ENCODE measurements at regions not wholly inside any gene's neighbourhood (a gene's known extent, or its start where the extent isn't known, plus 50 kb on each side); places are given as distances from the start of the nearest gene placed in this dataset.

- DNase-seq, result no peak
These were observed 1054.8 kb downstream of the MAT2B start for GRCh38 chr5:164560216-164560615.

- no peak for DNase-seq
These were observed 1056.8 kb downstream of the MAT2B start for GRCh38 chr5:164561933-164562872.

GRCh38 chr5:164563370-164563769 lies 1058.0 kb downstream of the MAT2B start:
- DNase-seq, result no peak

GRCh38 chr5:164573397-164573796 lies 1068.0 kb downstream of the MAT2B start:
- DNase-seq, result no peak

- DNase-seq, result no peak
These were observed 1071.8 kb downstream of the MAT2B start for GRCh38 chr5:164577201-164577600.

- DNase-seq, result no peak
These were observed 1072.3 kb downstream of the MAT2B start for GRCh38 chr5:164577742-164578141.

GRCh38 chr5:164578401-164578800 lies 1073.0 kb downstream of the MAT2B start:
- no peak for DNase-seq

- DNase-seq, result no peak
These were observed 1073.5 kb downstream of the MAT2B start for GRCh38 chr5:164578911-164579310.

GRCh38 chr5:164580155-164580554 lies 1074.7 kb downstream of the MAT2B start:
- DNase-seq, result no peak

- no peak for DNase-seq
These were observed 1076.5 kb downstream of the MAT2B start for GRCh38 chr5:164581889-164582288.

- DNase-seq, result no peak
These were observed 1088.6 kb downstream of the MAT2B start for GRCh38 chr5:164593982-164594381.

- no peak for DNase-seq
These were observed 1092.0 kb downstream of the MAT2B start for GRCh38 chr5:164597293-164597900.

GRCh38 chr5:164600274-164600673 lies 1094.9 kb downstream of the MAT2B start:
- no peak for DNase-seq

GRCh38 chr5:164600929-164601535 lies 1095.6 kb downstream of the MAT2B start:
- DNase-seq, result no peak

- no peak for DNase-seq
These were observed 1103.1 kb downstream of the MAT2B start for GRCh38 chr5:164608507-164608906.

- DNase-seq, result no peak
These were observed 1105.0 kb downstream of the MAT2B start for GRCh38 chr5:164610374-164610773.

GRCh38 chr5:164614707-164615106 lies 1109.3 kb downstream of the MAT2B start:
- DNase-seq, result no peak

GRCh38 chr5:164617290-164617689 lies 1111.9 kb downstream of the MAT2B start:
- DNase-seq, result no peak

GRCh38 chr5:164627021-164627420 lies 1121.6 kb downstream of the MAT2B start:
- no peak for DNase-seq

- no peak for DNase-seq
These were observed 1131.0 kb downstream of the MAT2B start for GRCh38 chr5:164636456-164636855.

- no peak for DNase-seq
These were observed 1132.6 kb downstream of the MAT2B start for GRCh38 chr5:164637931-164638521.

- no peak for DNase-seq
These were observed 1143.8 kb downstream of the MAT2B start for GRCh38 chr5:164649266-164649665.

- no peak for DNase-seq
These were observed 1145.0 kb downstream of the MAT2B start for GRCh38 chr5:164650427-164650826.

Measured in 8988T (cell line).